Left hindlimb (tissue), 1 donor: ENCODE measurements at regions not wholly inside any gene's neighbourhood (a gene's known extent, or its start where the extent isn't known, plus 50 kb on each side); places are given as distances from the start of the nearest gene placed in this dataset.

Experiments used
- DNase-seq: peaks from one replicate; pipeline ENCODE4 v3.0.0-alpha.2; 2018

GRCh38 chr1:194600716-194601115 lies 1414.3 kb upstream of the B3GALT2 start:
- no peak for DNase-seq

- no peak for DNase-seq
Observed at GRCh38 chr1:194598098-194598497, 1411.7 kb upstream of the B3GALT2 start.

GRCh38 chr1:194586302-194586701 lies 1399.9 kb upstream of the B3GALT2 start:
- no peak for DNase-seq

DNA sequence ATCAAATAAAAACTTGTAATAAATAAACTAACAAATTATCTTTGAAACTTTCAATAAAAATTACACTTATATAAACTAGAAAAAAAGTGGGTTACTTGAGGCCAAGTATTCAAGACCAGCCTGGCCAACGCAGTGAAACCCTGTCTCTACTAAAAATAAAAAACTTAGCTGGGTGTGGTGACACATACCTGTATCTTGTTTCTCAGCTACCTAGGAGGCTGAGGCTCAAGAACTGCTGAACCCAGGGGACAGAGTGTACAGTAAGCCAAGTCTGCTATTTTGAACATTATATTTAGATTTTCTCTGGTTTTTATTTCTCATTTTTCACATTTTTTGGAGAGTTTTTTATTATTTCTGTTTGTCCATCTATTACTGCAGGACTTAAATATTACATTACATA lies 1397.6 kb upstream of the B3GALT2 start:
- DNase-seq, result no peak

- no peak for DNase-seq
Observed at GRCh38 chr1:194570476-194570875, 1384.1 kb upstream of the B3GALT2 start.

DNA sequence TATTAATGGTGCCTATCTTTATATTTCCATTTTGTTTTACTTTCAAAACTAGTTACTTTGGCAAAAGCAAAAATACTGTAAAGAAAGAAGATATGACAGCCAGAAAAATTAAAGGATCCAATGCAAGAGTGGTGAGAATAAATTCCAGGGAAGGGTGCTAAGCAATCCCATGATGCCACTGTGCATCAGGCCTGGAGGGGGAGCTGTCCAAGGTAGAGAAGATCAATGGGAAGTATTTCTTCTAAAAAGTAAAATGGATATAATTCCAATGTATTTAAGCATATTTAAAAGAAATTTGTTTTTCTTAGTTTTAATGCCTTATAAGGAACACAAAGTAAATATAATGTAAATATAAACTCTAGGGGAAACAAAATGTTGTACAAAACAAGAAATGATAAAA lies 1382.2 kb upstream of the B3GALT2 start:
- DNase-seq, result no peak

DNA sequence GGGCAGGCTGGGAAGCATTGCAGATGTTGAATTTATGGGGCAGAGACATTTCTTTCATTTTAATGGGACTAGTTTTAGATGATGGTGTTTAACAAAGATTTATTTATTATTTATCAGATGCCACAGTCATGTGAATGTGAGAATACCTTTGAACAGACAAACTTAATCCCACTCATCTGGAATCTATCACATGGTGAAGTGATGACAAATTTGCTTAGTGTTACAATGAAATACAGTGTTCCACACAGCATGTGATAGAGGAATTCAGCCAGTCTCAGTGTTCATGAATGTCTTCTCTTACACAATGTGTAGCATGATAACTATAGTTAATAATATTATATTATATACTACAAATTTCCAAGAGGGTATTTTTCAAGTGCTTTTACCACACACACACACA lies 1361.7 kb upstream of the B3GALT2 start:
- DNase-seq, result no peak

GRCh38 chr1:194544012-194544411 lies 1357.6 kb upstream of the B3GALT2 start:
- no peak for DNase-seq

DNA sequence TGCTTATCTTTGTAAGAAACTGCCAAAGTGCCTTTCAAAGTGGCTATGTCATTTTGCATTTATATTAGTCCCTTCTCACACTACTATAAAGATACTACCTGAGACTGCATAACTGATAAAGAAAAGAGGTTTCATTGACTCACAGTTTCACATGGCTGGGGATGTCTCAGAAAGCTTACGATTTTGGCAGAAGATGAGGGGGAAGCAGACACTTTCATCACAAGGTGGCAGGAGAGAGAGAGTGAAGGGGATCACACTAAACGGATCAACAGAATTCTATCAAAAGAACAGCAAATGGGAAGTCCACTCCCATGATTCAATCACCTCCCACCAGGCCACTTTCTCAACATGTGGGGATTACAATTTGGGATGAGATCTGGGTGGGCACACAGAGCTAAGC lies 1352.0 kb upstream of the B3GALT2 start:
- DNase-seq, result no peak

DNA sequence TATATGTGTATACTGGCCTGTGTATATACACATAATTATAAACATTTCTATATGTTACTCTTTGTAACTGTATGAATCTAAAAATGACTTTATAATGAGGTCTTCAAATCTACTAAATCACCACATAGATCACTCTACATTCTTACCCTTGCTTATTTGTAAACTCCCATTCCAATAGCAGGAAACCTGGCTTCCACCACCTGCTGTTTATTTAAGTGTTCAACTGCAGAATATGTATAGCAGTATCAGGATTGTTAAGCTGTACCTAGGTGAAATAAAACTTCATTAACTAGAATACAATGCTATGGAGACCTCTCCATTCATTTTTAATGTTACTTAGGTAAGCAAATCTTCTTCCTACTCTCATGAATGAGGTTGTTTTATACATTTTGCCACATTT lies 1351.1 kb upstream of the B3GALT2 start:
- no peak for DNase-seq

DNA sequence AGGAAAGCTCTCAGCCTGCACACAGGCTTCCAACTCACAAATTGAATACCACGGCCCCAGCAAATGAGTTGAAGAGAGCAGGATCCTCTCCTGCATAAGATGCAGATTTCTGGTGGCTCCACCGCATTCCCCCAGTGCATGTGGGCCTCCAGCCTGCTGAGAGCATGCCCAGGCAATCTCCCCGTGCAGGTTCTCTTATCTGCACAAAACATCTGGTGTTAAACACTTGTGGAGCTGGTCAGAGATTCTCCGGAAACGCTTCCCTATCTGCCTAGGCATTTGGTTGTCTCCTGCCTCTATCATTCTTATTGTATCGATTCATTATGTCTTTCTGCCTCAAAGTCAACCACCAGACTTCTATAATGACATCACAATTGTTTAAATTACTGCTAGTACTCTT lies 1349.0 kb upstream of the B3GALT2 start:
- DNase-seq, result no peak

- DNase-seq, result no peak
Observed at GRCh38 chr1:194534784-194535183, 1348.4 kb upstream of the B3GALT2 start.

DNA sequence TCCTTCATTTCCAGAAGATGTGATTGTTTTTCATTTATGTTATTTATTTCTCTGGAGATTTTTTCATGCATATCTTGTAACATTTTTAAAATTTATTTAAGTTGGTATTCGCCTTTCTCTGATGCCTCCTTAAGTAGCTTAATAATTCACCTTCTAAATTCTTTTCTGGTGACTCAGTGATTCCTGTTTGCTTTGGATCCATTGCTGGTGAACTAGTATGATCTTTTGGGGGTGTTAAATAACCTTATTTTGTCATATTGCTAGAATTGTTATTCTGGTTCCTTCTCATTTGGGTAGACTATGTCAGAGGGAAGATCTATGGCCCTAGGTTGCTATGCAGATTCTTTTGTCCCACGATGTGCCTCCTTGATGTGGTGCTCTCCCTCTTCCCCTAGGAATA lies 1347.2 kb upstream of the B3GALT2 start:
- DNase-seq, result no peak

- no peak for DNase-seq
Observed at GRCh38 chr1:194517567-194517966, 1331.2 kb upstream of the B3GALT2 start.

GRCh38 chr1:194515916-194516315 lies 1329.5 kb upstream of the B3GALT2 start:
- no peak for DNase-seq

- DNase-seq, result no peak
Observed at GRCh38 chr1:194512957-194513356, 1326.5 kb upstream of the B3GALT2 start.

- DNase-seq, result no peak
Observed at GRCh38 chr1:194512345-194512744, 1325.9 kb upstream of the B3GALT2 start.

- no peak for DNase-seq
Observed at GRCh38 chr1:194503209-194503608, 1316.8 kb upstream of the B3GALT2 start.

DNA sequence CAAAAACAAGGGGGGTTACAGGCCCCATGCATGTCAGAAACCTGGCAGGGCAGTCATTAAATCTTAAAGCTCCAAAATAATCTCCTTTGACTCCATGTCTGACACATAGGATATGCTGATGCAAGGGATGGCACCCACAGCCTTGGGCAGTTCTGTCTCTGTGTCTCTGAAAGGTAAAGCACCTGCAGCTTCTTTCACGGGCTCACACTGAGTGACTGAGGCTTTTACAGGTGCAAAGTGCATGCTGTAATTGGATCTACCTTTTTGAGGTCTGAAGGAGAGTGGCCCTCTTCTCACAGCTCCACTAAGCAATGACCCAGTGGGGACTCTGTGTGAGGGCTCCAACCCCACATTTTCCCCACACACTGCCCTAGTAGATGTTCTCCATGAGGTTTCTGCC lies 1309.0 kb upstream of the B3GALT2 start:
- DNase-seq, result no peak

DNA sequence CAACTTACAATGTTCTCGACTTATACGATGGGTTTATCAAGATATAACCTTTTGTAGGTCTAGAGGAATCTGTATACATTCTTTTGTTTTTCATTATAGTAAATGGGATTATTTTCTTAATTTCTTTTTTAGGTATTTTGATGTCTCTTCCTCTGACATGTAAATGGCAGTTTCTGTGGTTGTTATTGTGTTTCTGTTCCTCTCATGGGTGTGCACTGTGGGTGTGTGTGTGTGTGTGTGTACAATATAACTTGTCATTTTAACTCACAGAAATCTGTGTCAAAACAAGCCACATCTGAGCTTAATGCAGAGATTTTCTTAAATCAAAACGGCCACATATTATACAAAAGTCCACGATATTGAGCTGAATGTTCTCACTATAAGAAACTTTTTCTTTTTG lies 1300.8 kb upstream of the B3GALT2 start:
- no peak for DNase-seq

- DNase-seq, result no peak
Observed at GRCh38 chr1:194485432-194485831, 1299.0 kb upstream of the B3GALT2 start.

DNA sequence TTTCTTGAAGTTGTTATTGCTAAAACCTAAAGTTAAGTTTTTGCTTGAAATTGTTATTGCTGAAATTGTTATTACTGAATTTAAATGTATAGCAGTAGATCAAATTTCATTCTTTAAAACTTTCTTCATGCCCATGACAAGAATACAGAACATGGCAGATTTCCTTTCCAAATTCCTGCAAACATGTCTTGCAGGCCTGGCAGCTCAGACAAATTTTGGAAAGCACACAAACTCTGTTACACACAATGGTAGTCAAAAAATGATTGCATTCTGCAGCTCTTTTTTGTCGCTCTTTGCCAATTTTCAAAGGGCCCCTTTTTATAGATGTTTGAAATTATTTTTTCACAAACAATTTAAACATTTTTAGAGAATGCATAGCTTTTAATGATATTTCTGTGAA lies 1292.3 kb upstream of the B3GALT2 start:
- DNase-seq, result no peak

GRCh38 chr1:194477908-194478307 lies 1291.5 kb upstream of the B3GALT2 start:
- no peak for DNase-seq

DNA sequence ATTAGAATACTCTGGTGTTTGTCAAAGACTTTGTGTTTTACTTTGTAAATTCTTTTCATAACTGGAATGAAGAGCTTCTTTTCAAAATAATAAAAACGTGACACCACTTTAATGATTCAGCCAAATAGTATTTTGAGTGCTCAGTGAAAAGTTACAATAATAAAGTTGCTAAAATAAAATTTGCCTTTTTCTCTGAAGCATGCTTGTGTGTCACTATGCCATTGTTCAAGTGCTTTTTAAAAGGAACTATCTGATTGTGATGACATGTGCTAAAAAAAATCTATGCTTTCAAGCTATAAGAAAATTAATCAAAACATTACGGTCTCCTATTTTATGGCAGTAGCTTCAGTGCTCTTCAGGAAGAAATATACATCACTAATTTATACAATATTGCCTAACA lies 1290.5 kb upstream of the B3GALT2 start:
- no peak for DNase-seq

- DNase-seq, result no peak
Observed at GRCh38 chr1:194476351-194476750, 1289.9 kb upstream of the B3GALT2 start.

- no peak for DNase-seq
Observed at GRCh38 chr1:194474701-194475100, 1288.3 kb upstream of the B3GALT2 start.
